ENCODE measurements at regions not wholly inside any gene's neighbourhood (a gene's known extent, or its start where the extent isn't known, plus 50 kb on each side); places are given as distances from the start of the nearest gene placed in this dataset.

- TF ChIP-seq ETV6 (conservative IDR thresholded peaks at IDR 0.05 in 1 of 2, IDR thresholded peaks at IDR 0.05 in 1 of 2; ENCODE audit: borderline replicate concordance in 1 of 2, low read depth in 1 of 2) (no peak), MYC (IDR thresholded peaks at IDR 0.05; ENCODE audit: insufficient read depth, insufficient read length, insufficient replicate concordance, low read length, severe bottlenecking) (no peak), CTCF (IDR thresholded peaks at IDR 0.05 in 2 of 3, conservative IDR thresholded peaks at IDR 0.05 in 1 of 3; ENCODE audit: control insufficient read depth in 2 of 3, extremely low read depth in 1 of 3, insufficient read depth in 1 of 3, low read depth in 3 of 3, low read length in 3 of 3) (no peak), GABPA (IDR thresholded peaks at IDR 0.05; ENCODE audit: low read depth) (no peak), JUND (IDR thresholded peaks at IDR 0.05; ENCODE audit: low read depth, low read length) (no peak), POLR2AphosphoS5 (IDR thresholded peaks at IDR 0.05; ENCODE audit: low read length) (no peak), CBX3 (IDR thresholded peaks at IDR 0.05; ENCODE audit: borderline replicate concordance, low read depth) (no peak), EZH2 (IDR thresholded peaks at IDR 0.05; ENCODE audit: borderline replicate concordance, control insufficient read depth, low read depth, low read length) (no peak), LARP7 (IDR thresholded peaks at IDR 0.05) (no peak), RAD21 (IDR thresholded peaks at IDR 0.05; ENCODE audit: insufficient read depth, low read depth, low read length) (no peak), RBBP5 (conservative IDR thresholded peaks at IDR 0.05) (no peak)
Observed at GRCh38 chr6:132023490-132023889, 72.3 kb upstream of the CCN2 start.

All from GM12878 (cell line).